IMR-90 (cell line): ENCODE measurements at regions not wholly inside any gene's neighbourhood (a gene's known extent, or its start where the extent isn't known, plus 50 kb on each side); places are given as distances from the start of the nearest gene placed in this dataset.

ENCODE experiments used
- ATAC-seq: fragments of 200-7000 bp; cut with Tn5 transposase; 2 replicates; pipeline ENCODE4 v1.9.1; 2020; ENCODE audit warnings: low read depth, mild to moderate bottlenecking, moderate library complexity
- BruUV-seq: library from RNA; stranded (reverse); fragments of 400-500 nt; replicated peaks from 2 replicates; lab custom pipeline; 2021; lab: Mats Ljungman, UMichigan
- CTCF ChIA-PET: fragments of 300-600 bp; formaldehyde crosslinking; extraction: SDS; loops from one replicate; lab custom pipeline; 2021; ENCODE audit warnings: antibody characterized with exemption; lab: Yijun Ruan, JAX
- POLR2A ChIA-PET: fragments of 300-600 bp; sonication (Branson Sonifier 250); formaldehyde crosslinking; loops from one replicate; lab custom pipeline; 2022; ENCODE audit warnings: antibody characterized with exemption; ENCODE audit not compliant: unreplicated experiment; lab: Charles Lee
- DNase-seq: peaks from one replicate; pipeline ENCODE4 v3.0.0; 2013
- H2AFZ ChIP-seq: replicated peaks from 2 replicates; pipeline ENCODE3; 2013; ENCODE audit warnings: low read length, mild to moderate bottlenecking; ENCODE audit not compliant: poor library complexity
- H2AK5ac ChIP-seq: 2 replicates; pipeline ENCODE4 v1.6.1; 2013; ENCODE audit warnings: low read depth, low read length, inconsistent platforms
- H2AK9ac ChIP-seq: replicated peaks from 2 replicates; pipeline ENCODE3; 2013; ENCODE audit warnings: mild to moderate bottlenecking, low read depth, low read length, moderate library complexity; ENCODE audit not compliant: poor library complexity
- H2BK120ac ChIP-seq: 2 replicates; pipeline ENCODE4 v1.6.1; 2013; ENCODE audit warnings: low read depth, low read length, inconsistent platforms
- H2BK15ac ChIP-seq: 3 replicates; pipeline ENCODE4 v1.6.1; 2013; ENCODE audit warnings: low read depth, low read length, inconsistent platforms
- H2BK20ac ChIP-seq: 2 replicates; pipeline ENCODE4 v1.6.1; 2013; ENCODE audit warnings: low read depth, mild to moderate bottlenecking, inconsistent platforms, low read length, moderate library complexity
- H2BK5ac ChIP-seq: 2 replicates; pipeline ENCODE4 v1.6.1; 2013; ENCODE audit warnings: mild to moderate bottlenecking, low read depth, low read length, inconsistent platforms; ENCODE audit not compliant: poor library complexity, severe bottlenecking
- H3K14ac ChIP-seq: replicated peaks from 2 replicates; pipeline ENCODE4 v1.6.1; 2013; ENCODE audit warnings: low read depth, low read length, inconsistent platforms
- H3K18ac ChIP-seq: 2 replicates; pipeline ENCODE4 v1.6.1; 2013; ENCODE audit warnings: low read depth, low read length, control low read depth
- H3K23ac ChIP-seq: 2 replicates; pipeline ENCODE4 v1.6.1; 2013; ENCODE audit warnings: low read depth, low read length, inconsistent platforms
- H3K27ac ChIP-seq: 2 replicates; pipeline ENCODE4 v1.5.1; 2013; ENCODE audit warnings: mild to moderate bottlenecking, control low read depth, low read length; ENCODE audit not compliant: insufficient read depth
- H3K27me3 ChIP-seq: 2 replicates; pipeline ENCODE4 v1.6.1; 2013; ENCODE audit warnings: low read length; ENCODE audit not compliant: control insufficient read depth, insufficient read depth
- H3K36me3 ChIP-seq: 2 replicates; pipeline ENCODE4 v1.6.1; 2013; ENCODE audit warnings: low read length, mixed read lengths; ENCODE audit not compliant: control insufficient read depth, insufficient read depth
- H3K4ac ChIP-seq: 2 replicates; pipeline ENCODE4 v1.6.1; 2013; ENCODE audit warnings: low read depth, low read length, inconsistent platforms
- H3K4me1 ChIP-seq: 2 replicates; pipeline ENCODE4 v1.6.1; 2013; ENCODE audit warnings: low read length, mixed read lengths; ENCODE audit not compliant: control insufficient read depth, insufficient read depth
- H3K4me2 ChIP-seq: 2 replicates; pipeline ENCODE4 v1.6.1; 2013; ENCODE audit warnings: low read depth, mild to moderate bottlenecking, control low read depth, low read length, moderate library complexity
- H3K4me3 ChIP-seq: 2 replicates; pipeline ENCODE4 v1.5.1; 2013; ENCODE audit warnings: low read depth, mild to moderate bottlenecking, control low read depth, low read length, moderate library complexity; ENCODE audit not compliant: insufficient read depth
- H3K56ac ChIP-seq: 2 replicates; pipeline ENCODE4 v1.6.1; 2013; ENCODE audit warnings: low read length, inconsistent platforms; ENCODE audit not compliant: insufficient read depth; ENCODE audit errors: extremely low read depth
- H3K79me1 ChIP-seq, 2 experiments: 2 replicates each; pipeline ENCODE4 v1.6.1; 2013; ENCODE audit warnings: low read length in 2 of 2, inconsistent platforms in 1 of 2, low read depth in 1 of 2
- H3K9ac ChIP-seq: 2 replicates; pipeline ENCODE4 v1.6.1; 2013; ENCODE audit warnings: low read depth, low read length, control low read depth
- H3K9me1 ChIP-seq: 2 replicates; pipeline ENCODE4 v1.6.1; 2013; ENCODE audit warnings: low read length, inconsistent platforms; ENCODE audit not compliant: insufficient read depth
- H3K9me3 ChIP-seq: 2 replicates; pipeline ENCODE4 v1.6.1; 2013; ENCODE audit warnings: low read length; ENCODE audit not compliant: control insufficient read depth, insufficient read depth
- H4K20me1 ChIP-seq: 2 replicates; pipeline ENCODE4 v1.6.1; 2013; ENCODE audit warnings: low read length, inconsistent platforms; ENCODE audit not compliant: insufficient read depth
- H4K5ac ChIP-seq: 2 replicates; pipeline ENCODE4 v1.6.1; 2013; ENCODE audit warnings: mild to moderate bottlenecking, low read depth, low read length, control low read depth
- H4K8ac ChIP-seq, 2 experiments: 2 replicates each; pipeline ENCODE4 v1.6.1; 2013; ENCODE audit warnings: low read depth in 2 of 2, low read length in 2 of 2, control low read depth in 1 of 2, inconsistent platforms in 1 of 2
- H4K91ac ChIP-seq: 2 replicates; pipeline ENCODE4 v1.6.1; 2013; ENCODE audit warnings: low read depth, low read length, inconsistent platforms; ENCODE audit not compliant: insufficient read depth
- RAD21 ChIP-seq: IDR thresholded peaks from 2 replicates; pipeline ENCODE4 v1.6.1; 2012; ENCODE audit warnings: low read length, improper control_type of control experiment
- WGBS, 2 experiments: methylation state at CpG; one replicate each; pipeline versions ENCODE4 v1.1.5 to v1.1.7; 2013; ENCODE audit warnings: missing lambda C conversion rate in 2 of 2; ENCODE audit not compliant: insufficient read length in 1 of 2; ENCODE audit errors: extremely low coverage in 2 of 2; 5-methylcytosine and 5-hydroxymethylcytosine counted together
- dilution Hi-C: fragments of 300-500 bp; cut with HindIII; formaldehyde crosslinking; loops from one replicate; pipeline ENCODE4 v1.14.3; 2018; ENCODE audit warnings: low sequenced_read_pairs; ENCODE audit not compliant: unreplicated experiment
- in situ Hi-C: fragments of 300-500 bp; cut with MboI; formaldehyde crosslinking; loops from 3 replicates; pipeline ENCODE4 v1.14.3; 2019; ENCODE audit warnings: low sequenced_read_pairs, inconsistent platforms, mixed read lengths
- intact Hi-C: fragments of 100-400 bp; cut with micrococcal nuclease; formaldehyde crosslinking; loops from 2 replicates; pipeline ENCODE4 v1.10.0; 2022

DNA sequence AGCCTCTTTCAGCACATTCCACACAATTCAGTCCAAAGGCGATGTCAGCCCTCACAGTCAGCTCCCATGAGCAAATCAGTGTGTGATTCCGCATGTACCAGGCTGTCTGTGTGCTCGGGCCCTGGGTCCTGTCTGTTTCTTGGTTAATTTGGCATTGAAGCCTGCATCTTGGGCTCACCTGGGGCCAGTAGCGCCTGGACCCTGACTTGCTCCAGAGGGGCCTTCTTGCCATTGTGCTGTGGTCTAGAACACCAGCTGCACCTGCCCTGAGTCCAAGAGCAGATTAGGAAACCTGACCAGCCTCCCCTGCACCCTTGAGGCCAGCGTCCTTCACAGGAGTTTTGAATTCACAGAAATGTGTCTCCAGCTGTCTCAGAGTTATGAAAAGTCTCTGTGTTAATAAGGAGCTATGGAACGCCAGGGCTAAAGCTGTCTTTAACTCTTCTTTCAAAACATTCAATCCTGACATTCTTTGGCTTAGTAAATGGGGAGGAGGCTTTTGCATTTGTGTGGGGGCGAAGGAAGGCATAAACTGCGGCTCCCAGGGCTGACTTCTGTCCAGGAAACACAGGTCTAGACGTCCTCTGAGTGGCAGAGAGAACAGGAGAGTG is 102.2 kb downstream of the ARF6 start:
- H4K91ac ChIP-seq, result peak overlapping the region; percentile 77
- H3K23ac ChIP-seq, result peak overlapping the region; percentile 48
- peak overlapping the region; percentile 75 for H2BK20ac ChIP-seq
- ChIA-PET CTCF (no interaction called here), POLR2A (no interaction called here)
- peak overlapping the region; percentile 60 to 77; a peak in 3 of 4 replicates for H4K8ac ChIP-seq
- H2AK9ac ChIP-seq, result peak overlapping the region; percentile 6
- H3K79me1 ChIP-seq, result peaks cover 0 to 7% of the 10 kb centered on the region in 2 experiments; a peak in 1 of 4 replicates
- H3K56ac ChIP-seq, result no peak overlapping the region
- peak overlapping the region; percentile 20 for H3K27ac ChIP-seq
- in situ Hi-C loops, result no loop called here
- WGBS, 2 experiments, result 20% methylated on average over 2 of the region's 9 CpGs; no CpG with 5 or more reads in 1 of the 2 experiments
- BruUV-seq, result no TSS peak
- dilution Hi-C loops, result loop anchor here (25.0 kb wide), 1 partner anchor 133 kb away; the partner anchor contains the start of gene NEMF
- 0 out of 2 replicates have a peak overlapping the region, but pooled peaks have one; percentile 1 for H3K4me2 ChIP-seq
- peak; percentile 39 for DNase-seq
- H2BK120ac ChIP-seq, result peak overlapping the region; percentile 73; the same call in 1 of the 2 replicates
- H3K9me3 ChIP-seq, result no peaks in the 10 kb centered on the region
- H2AK5ac ChIP-seq, result peak overlapping the region; percentile 90
- peak overlapping the region; percentile 7 for H2AFZ ChIP-seq
- peaks cover 24% of the 10 kb centered on the region for H3K4me1 ChIP-seq
- peaks cover 25% of the 10 kb centered on the region for H3K9me1 ChIP-seq
- H2BK15ac ChIP-seq, result peak overlapping the region; percentile 94; the same call in 2 of the 3 replicates
- no peaks in the 10 kb centered on the region for H4K20me1 ChIP-seq
- peak overlapping the region; percentile 72 for H3K14ac ChIP-seq
- peak overlapping the region; percentile 71; the same call in 1 of the 2 replicates for H4K5ac ChIP-seq
- TF ChIP-seq RAD21, result no peak
- peak; percentile 9; the same call in 1 of the 2 replicates for ATAC-seq
- H3K18ac ChIP-seq, result peak overlapping the region; percentile 67
- peak overlapping the region; percentile 87 for H2BK5ac ChIP-seq
- H3K27me3 ChIP-seq, result no peaks in the 10 kb centered on the region
- intact Hi-C loops, result no loop called here
- H3K36me3 ChIP-seq, result no peaks in the 10 kb centered on the region
- no peak overlapping the region for H3K9ac ChIP-seq
- H3K4ac ChIP-seq, result peak overlapping the region; percentile 76
- H3K4me3 ChIP-seq, result no peak overlapping the region
